Spinal cord (tissue), 9 donors: ENCODE measurements at regions not wholly inside any gene's neighbourhood (a gene's known extent, or its start where the extent isn't known, plus 50 kb on each side); places are given as distances from the start of the nearest gene placed in this dataset.

Source experiments
- DNase-seq, 6 donors: peaks; one replicate each; pipeline versions ENCODE4 v3.0.0 to v3.0.0-alpha.2; 2013 to 2015; ENCODE audit warnings: low spot score in 6 of 6, low read depth in 4 of 6
- H3K27ac ChIP-seq: one replicate; pipeline ENCODE4 v1.5.1; 2013; ENCODE audit warnings: low read depth, low read length, control low read depth
- H3K27me3 ChIP-seq: one replicate; pipeline ENCODE4 v1.6.1; 2013; ENCODE audit warnings: low read length; ENCODE audit not compliant: control insufficient read depth, insufficient read depth
- H3K36me3 ChIP-seq: one replicate; pipeline ENCODE4 v1.6.1; 2013; ENCODE audit warnings: low read length; ENCODE audit not compliant: control insufficient read depth, insufficient read depth
- H3K4me1 ChIP-seq: one replicate; pipeline ENCODE4 v1.6.1; 2013; ENCODE audit warnings: low read length; ENCODE audit not compliant: control insufficient read depth, insufficient read depth
- H3K4me3 ChIP-seq: one replicate; pipeline ENCODE4 v1.5.1; 2013; ENCODE audit warnings: low read depth, low read length, control low read depth
- H3K9me3 ChIP-seq: one replicate; pipeline ENCODE4 v1.6.1; 2013; ENCODE audit warnings: low read length; ENCODE audit not compliant: control insufficient read depth, insufficient read depth
- WGBS: methylation state at CpG from one replicate; pipeline ENCODE4 v1.1.5; 2013; ENCODE audit warnings: missing lambda C conversion rate; ENCODE audit not compliant: insufficient coverage; 5-methylcytosine and 5-hydroxymethylcytosine counted together
- donor health status: healthy.

DNA sequence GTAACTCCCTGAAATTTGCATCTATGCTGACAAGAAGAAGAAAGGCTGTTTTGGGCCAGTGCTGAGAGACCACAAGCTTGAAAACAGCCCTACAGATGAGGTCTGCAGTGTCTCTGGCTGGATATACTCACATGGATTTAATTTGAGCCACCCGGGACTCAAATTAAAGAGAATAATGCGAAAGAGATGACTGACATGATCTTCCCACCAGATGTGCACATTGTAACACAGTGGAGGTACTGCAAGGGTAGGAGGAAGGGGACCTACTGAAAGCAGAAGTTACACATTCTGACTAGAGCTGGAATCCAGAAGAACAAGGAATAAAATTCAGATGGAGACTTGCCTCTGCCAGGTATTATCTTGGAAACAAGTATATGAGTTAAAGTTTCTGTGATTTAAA lies 728.3 kb upstream of the SGO1 start:
- DNase-seq: no peak
- H3K27ac ChIP-seq: no peak overlapping the region
- H3K27me3 ChIP-seq: no peaks in the 10 kb centered on the region
- H3K9me3 ChIP-seq: peaks cover 4% of the 10 kb centered on the region
- no peaks in the 10 kb centered on the region for H3K4me1 ChIP-seq
- H3K4me3 ChIP-seq: no peak overlapping the region
- H3K36me3 ChIP-seq: no peaks in the 10 kb centered on the region
- WGBS: 94% methylated on average over 2 of the region's 2 CpGs

DNA sequence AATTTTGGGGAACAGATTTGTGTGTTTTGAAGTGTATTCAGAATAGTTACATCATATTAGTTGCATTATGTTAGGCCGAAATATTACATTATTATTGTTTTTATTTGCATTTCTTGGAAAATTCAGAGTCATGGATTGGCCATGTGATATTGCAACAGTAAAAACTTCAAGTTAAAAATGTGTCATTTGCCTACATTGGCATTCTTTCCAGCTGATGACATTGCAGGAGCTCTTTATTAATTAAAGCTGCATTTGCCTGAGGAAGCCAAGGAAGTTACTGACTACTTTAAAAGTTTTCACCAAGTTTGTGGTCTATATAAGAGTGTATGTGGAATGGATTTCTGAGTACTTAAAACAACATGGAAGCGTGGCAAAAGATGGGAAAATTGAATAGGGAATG lies 726.4 kb upstream of the SGO1 start:
- no peaks in the 10 kb centered on the region for H3K36me3 ChIP-seq
- H3K4me1 ChIP-seq: no peaks in the 10 kb centered on the region
- H3K9me3 ChIP-seq: no peaks in the 10 kb centered on the region
- H3K27ac ChIP-seq: no peak overlapping the region
- H3K4me3 ChIP-seq: no peak overlapping the region
- no CpG with 5 or more reads among the region's 2 CpGs for WGBS
- no peaks in the 10 kb centered on the region for H3K27me3 ChIP-seq
- no peak for DNase-seq

DNA sequence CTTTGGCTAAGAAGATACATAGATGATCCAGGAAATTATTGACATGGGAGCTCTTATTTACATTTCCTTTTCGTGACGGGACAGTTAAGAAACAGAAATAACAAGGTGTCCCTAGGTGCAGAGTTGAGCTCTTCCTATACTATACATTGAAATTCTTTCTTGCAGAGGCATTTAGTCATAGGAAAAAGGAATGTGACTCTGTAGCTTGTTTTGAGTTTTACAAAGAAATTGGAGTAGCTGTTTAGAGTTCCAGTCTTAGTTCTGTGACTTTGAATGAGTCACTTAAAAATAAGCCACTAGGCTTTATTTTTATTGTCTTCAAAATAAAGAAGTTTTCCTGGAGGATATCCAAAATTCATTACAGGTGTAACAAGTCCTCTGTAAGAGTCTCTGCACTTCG lies 723.5 kb upstream of the SGO1 start:
- Histone ChIP-seq H3K27ac (no peak overlapping the region), H3K4me1 (no peaks in the 10 kb centered on the region), H3K4me3 (no peak overlapping the region), H3K9me3 (no peaks in the 10 kb centered on the region), H3K27me3 (no peaks in the 10 kb centered on the region), H3K36me3 (no peaks in the 10 kb centered on the region)
- WGBS: 88% methylated on average over 1 of the region's 3 CpGs
- no peak for DNase-seq

DNA sequence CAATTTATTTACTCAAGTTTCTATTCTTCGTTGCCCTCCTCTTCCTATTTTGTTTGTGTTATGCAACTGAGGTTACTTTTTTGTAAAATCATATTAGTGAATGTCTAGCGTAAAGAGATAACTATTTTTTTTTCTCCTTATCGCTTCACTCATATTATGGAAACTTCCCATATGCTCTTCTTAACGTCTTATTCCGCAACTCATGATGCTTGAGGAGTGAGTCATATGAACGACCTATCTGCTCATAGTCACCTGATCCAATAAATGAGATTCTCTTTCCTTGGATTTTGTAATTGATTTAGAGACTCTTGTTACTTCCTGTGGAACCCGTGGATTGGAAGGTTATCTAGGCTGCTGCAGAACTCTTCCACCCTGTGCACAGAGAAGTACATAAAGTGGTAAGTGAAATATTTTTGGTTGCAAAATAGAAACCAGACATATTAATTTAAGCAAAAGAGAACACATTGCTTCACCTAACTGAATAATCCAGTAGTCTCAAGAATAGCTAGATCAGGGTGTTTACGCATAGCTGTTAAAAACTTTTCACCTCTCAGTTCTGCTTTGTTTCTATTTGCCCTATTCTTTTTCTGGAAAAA lies 719.3 kb upstream of the SGO1 start:
- WGBS: 100% methylated on average over 1 of the region's 8 CpGs
- no peaks in the 10 kb centered on the region for H3K9me3 ChIP-seq
- H3K4me3 ChIP-seq: no peak overlapping the region
- no peaks in the 10 kb centered on the region for H3K27me3 ChIP-seq
- no peak overlapping the region for H3K27ac ChIP-seq
- H3K36me3 ChIP-seq: no peaks in the 10 kb centered on the region
- no peak for DNase-seq
- H3K4me1 ChIP-seq: no peaks in the 10 kb centered on the region

DNA sequence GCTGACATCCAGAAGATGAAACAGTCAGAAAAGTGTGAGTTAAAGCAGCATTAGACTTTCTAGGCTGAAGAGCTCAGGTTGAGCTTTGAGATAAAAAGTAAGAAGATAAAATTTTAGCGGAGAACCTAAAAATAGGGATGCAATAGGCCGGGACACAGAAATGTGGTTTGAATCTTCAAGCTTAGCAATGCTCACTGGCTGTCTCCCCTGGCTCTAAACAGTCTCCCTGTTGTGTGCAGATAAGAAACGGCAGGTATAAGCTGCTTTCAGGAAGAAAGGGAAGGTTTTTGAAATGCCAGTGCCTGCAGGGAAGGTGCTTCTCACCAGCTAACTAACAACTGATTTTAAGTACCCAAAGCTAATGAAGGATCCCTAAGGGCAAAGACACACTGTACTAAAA lies 718.7 kb upstream of the SGO1 start:
- Histone ChIP-seq H3K9me3 (no peaks in the 10 kb centered on the region), H3K27me3 (no peaks in the 10 kb centered on the region), H3K4me1 (no peaks in the 10 kb centered on the region), H3K36me3 (no peaks in the 10 kb centered on the region), H3K4me3 (no peak overlapping the region), H3K27ac (no peak overlapping the region)
- WGBS: 92% methylated on average over 2 of the region's 3 CpGs
- peak in 2 of 6 donors; percentile 16 to 17 for DNase-seq

DNA sequence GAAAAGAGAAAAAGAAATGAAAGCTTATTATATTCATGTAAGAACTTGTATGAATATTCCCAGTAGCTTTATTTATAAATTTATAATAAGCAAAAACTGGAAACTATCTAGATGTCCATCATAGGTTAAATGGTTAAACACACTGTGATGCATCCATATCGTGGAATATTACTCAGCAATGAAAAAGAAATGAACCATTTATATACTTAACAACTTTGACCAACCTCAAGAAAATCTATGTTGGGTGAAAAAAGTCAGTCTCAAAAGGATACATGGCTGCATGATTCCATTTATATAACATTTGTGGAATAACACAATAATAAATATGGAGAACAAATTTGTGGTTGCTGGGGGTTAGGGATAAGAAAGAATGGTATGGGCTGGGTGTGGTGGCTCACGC lies 713.0 kb upstream of the SGO1 start:
- WGBS: no CpG with 5 or more reads among the region's 2 CpGs

DNA sequence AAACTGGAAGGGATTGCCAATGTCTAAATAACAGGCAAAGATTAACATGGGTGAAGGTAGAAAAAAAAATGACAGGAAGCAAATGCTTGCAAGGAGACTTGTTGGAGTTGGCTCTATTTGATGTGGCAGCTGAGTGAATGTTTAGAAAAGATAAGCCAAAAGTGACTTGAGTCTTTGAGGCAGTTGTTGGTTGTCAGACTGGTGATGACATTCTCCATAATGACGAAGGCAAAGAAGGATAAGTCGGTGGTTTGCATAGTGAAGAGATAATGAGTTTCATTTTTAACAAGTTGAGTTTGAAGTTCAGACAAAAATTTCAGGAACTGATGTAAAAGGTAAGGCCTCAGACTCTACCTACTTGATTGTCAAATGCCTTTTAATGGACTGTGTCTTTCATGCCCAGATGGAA lies 704.1 kb upstream of the SGO1 start:
- Histone ChIP-seq H3K27ac (no peak overlapping the region), H3K4me1 (no peaks in the 10 kb centered on the region), H3K27me3 (no peaks in the 10 kb centered on the region), H3K4me3 (no peak overlapping the region), H3K36me3 (no peaks in the 10 kb centered on the region), H3K9me3 (peaks cover 2% of the 10 kb centered on the region)
- DNase-seq: peak in 1 of 6 donors; percentile 55
- 100% methylated on average over 1 of the region's 2 CpGs for WGBS

More for the DNA sequence above, 713.0 kb upstream of the SGO1 start:
- no peak for DNase-seq
- Histone ChIP-seq H3K9me3 (peaks cover 2% of the 10 kb centered on the region), H3K27me3 (no peaks in the 10 kb centered on the region), H3K4me3 (no peak overlapping the region), H3K4me1 (no peaks in the 10 kb centered on the region), H3K27ac (no peak overlapping the region), H3K36me3 (no peaks in the 10 kb centered on the region)

DNA sequence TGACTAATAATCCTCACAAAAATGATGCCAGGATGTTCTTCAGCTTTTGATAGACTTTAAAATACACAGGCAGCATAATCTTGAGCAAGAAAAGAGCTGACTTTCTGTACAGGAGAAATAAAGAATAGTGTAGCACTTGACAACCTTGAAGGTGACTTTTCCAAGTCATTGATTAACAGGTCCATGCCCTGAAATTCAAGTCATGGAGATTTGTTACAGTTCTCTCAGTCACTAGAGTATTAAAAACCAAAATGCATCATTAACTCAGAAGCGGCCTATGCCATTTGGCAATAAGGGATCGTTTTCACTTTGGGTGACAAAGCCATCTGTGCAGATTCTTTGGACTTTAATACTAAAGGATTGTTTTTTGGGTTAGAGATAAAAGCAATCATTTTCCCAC lies 692.7 kb upstream of the SGO1 start:
- Histone ChIP-seq H3K9me3 (no peaks in the 10 kb centered on the region), H3K4me1 (no peaks in the 10 kb centered on the region), H3K4me3 (no peak overlapping the region), H3K27me3 (no peaks in the 10 kb centered on the region), H3K27ac (no peak overlapping the region), H3K36me3 (no peaks in the 10 kb centered on the region)
- no CpG with 5 or more reads among the region's 2 CpGs for WGBS
- no peak for DNase-seq

DNA sequence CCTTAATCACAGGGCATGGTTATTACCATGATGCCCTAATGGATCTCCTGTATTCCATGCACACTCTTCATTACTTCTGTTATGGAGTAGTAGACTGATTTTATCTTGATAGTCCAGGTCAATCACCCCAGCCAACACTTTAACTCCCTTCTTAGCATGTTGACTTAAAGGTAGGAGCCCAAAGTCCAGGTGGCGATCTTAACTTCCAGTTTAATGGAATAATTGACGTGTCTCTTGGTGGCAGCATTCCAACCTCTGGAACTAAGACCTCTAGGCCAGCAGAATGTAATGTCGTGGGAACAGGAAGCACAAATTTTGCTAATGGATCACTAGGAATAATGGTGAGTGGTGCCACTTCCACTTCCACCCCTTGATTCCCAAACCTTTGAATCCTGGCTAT lies 687.2 kb upstream of the SGO1 start:
- H3K9me3 ChIP-seq: no peaks in the 10 kb centered on the region
- H3K36me3 ChIP-seq: no peaks in the 10 kb centered on the region
- no peaks in the 10 kb centered on the region for H3K4me1 ChIP-seq
- H3K4me3 ChIP-seq: no peak overlapping the region
- H3K27ac ChIP-seq: no peak overlapping the region
- DNase-seq: no peak
- 71% methylated on average over 1 of the region's 3 CpGs for WGBS
- H3K27me3 ChIP-seq: no peaks in the 10 kb centered on the region

DNA sequence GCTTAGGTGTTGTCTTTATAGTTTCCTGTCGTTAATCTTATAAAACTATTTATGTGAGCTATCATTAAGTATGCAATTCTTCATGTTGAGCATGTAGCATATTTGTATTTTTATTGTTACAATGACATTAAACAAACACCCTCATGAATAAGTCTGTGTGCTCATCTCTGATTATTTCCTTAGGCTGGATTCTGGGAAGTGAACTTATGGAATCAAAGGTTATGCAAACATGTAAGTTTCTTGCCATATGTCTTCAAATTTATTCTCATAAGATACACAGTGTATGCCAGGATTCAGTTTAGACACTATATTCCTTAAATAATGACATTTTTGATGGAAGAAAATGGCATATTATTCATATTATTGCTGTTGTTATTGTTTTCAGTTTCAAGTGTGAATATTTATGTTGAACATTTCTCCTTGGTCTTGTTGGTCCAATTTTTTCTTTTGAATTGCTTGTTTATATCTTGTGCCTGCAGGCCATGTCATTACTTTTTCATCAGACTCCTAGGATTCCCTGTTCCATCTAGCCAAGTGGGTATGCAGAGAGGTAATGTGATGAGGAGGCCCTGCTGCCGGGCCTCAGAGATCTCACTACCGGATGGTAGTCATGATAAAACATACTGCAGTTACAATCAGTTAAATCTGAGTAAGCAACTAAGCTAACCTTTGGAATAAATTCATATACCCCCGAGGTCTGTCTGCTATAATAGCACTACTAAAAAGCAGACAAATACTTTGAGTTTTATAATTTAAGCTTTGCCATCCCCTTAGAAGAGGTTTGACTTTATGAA lies 684.3 kb upstream of the SGO1 start:
- Histone ChIP-seq H3K27ac (no peak overlapping the region), H3K4me1 (no peaks in the 10 kb centered on the region), H3K27me3 (no peaks in the 10 kb centered on the region), H3K36me3 (no peaks in the 10 kb centered on the region), H3K9me3 (no peaks in the 10 kb centered on the region), H3K4me3 (no peak overlapping the region)
- no CpG with 5 or more reads among the region's 4 CpGs for WGBS
- peak in 1 of 6 donors; percentile 28 for DNase-seq
